Hematopoietic multipotent progenitor cell treated with erythropoietin and hydrocortisone succinate and interleukin-3 and kit ligand, for 4 days (in vitro differentiated cells): ENCODE measurements at regions not wholly inside any gene's neighbourhood (a gene's known extent, or its start where the extent isn't known, plus 50 kb on each side); places are given as distances from the start of the nearest gene placed in this dataset.
"Not testable (repeated sequence)": the region's sequence is repeated elsewhere in the genome, so short reads cannot be mapped to it uniquely, and the experiment has no call there.

Experiments used
- DNase-seq: peaks from one replicate; pipeline ENCODE4 v3.0.0-alpha.2; 2015

DNA sequence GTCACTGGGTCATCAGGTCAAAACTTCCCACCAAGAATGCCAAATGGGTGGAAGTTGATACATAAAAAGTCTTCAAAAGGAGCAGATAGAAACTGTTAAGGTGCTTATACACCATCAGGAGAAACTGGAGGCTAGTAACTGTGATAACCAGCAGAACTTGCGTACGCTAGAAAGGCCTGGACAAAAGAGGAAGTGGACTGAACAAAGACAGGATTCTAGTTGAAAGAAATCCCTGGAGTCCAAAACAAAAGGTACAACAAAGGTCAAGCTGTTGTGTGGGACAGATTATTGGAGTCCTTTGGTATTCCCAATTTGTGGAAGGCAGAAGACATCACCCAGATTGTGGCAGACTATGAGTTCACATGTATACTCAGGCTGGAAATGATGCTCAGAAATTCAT is 215.8 kb upstream of the PBX1 start:
- DNase-seq: no peak

DNA sequence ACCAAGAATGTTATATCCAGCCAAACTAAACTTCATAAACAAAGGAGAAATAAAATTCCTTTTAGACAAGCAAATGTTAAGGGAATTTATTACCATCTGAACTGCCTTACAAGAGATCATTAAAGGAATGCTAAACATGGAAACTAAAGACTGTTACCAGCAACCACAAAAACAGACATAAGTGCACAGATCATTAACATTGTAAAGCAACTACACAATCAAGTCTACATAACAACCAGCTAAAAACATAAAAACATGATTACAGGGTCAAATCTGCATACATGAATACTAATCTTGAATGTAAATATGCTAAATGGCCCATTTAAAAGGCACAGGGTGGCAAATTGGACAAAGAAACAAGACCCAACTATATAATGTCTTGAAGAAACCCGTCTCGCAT is 211.0 kb upstream of the PBX1 start:
- DNase-seq: no peak

DNA sequence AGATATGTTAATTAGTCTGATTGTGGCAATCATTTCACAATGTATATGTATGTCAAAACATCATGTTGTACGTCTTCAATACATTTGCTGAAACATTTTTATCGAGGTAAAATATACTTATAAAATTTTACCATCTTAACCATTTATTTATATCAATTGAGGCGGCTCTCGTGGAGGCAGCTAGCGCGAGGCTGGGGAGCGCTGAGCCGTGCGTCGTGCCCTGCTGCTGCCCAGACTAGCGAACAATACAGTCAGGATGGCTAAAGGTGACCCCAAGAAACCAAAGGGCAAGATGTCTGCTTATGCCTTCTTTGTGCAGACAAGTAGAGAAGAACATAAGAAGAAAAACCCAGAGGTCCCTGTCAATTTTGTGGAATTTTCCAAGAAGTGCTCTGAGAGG is 202.5 kb upstream of the PBX1 start:
- no peak for DNase-seq

DNA sequence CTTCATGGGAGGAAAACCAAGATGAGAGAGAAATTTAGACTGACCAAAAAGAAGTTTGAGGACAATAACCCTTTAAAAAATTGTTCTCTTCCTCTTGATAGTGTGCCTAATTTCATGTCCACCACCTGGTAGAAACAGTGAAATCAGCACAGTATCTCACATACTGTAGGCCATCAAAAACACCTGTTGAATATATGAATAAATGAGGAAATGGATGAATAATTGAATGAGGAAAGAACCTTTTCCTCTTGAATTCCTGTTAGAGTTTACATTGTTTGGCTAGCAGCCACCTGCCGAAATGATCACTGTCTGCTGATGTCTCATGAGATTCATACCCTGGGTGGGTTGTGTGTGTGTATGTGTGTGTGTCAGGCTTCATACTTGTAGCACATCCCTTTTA is 198.7 kb upstream of the PBX1 start:
- DNase-seq: no peak

DNA sequence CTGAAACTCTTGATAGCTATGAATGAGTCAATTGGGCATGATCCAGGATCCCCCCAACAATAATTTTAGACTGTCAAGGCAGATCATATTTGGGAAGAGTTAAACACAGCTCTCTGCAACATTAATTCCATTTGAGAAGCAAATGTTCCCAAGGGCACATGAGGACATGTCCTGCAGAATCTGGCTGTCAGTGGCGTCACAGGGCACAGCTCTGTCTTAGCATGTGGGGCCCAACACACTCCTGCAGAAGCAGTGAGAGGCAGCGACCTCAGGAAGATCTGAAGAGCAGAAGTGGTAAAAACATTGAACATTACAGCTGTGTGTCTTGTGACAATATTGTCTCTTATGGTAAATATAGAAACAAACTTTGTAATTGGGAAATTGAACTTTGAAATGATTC is 197.1 kb upstream of the PBX1 start:
- DNase-seq: no peak

DNA sequence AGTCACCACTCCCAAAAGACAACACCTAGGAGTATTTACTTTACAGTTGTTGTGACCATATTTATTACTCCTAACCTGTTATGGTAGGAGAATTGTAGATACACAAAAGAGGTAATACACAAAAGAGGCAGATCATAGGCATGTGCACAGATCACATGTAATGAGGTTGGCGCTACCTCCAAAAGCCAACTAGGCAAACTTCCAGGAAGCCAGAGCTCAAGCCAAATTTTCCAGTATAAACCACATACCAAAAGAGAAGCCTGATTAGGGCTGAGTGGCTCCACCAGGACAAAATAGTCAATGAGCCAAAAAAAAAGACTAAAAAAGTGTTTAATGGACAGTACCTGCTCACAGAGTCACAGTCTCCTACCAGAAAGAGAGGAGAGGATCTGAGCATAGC is 195.0 kb upstream of the PBX1 start:
- DNase-seq: no peak

DNA sequence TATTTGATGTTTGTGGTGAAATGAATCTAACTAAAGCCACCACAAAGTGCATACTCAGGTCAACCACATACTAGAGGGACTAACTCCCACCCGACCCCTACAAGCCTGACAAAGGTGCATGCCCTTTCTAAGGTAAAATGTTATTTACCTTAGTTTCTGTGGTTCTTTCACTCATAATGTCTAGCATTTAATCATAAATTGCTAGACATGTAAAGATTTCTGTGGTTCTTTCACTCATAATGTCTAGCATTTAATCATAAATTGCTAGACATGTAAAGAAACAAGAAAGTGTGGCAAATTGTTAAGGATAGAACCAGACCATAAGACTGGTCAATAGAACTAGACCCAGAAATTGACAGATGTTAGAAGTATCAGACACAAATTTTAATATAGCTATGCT is 193.0 kb upstream of the PBX1 start:
- no peak for DNase-seq

DNA sequence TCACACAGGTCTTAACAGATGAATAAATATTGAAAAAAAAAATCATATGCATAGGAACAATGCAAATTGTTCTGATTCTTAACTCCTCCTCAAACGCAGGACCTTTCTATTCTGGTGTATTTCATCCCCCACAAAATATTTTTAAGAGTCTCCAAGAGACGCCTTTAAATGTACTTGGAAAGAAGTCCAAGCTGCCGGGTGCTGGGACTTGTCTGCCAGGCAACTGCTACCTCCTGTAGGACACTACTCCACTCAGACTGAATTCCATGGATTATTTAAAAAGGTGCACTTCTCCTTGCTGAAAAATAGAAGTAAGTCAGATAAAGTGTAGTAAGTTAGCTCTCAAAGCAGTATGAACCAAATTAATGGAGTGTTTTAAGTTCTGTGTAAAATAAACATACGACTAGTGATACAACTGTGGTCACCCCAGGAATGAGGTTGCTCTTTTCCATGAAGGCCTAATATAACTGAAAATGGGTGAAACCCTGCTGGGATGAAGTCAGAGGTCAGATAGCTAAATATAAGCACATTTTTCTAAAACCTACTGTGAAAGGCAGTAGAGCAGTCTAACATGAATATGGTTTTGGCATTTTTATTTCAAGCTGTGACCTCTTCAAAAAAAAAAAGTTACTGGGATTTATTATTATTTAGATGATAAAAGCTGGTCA is 189.2 kb upstream of the PBX1 start:
- no peak for DNase-seq

DNA sequence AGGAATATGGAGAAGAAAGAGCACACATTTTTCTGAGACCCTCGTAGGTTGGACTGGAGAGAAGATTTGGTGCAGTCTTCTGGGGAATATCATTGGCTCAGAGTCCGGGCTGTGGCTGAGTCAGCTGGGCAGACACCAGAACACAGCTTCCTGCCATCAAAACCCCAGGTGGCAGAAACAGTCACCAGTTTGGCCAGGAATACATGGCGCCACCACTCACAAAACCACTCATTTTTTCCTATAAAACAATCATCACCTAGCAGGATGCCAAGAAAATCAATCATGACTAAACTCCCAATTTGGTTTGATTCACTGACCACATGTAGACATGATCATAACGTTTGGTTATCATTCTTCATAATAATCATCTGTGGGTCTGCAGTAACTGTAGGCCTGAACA is 178.1 kb upstream of the PBX1 start:
- DNase-seq: no peak

DNA sequence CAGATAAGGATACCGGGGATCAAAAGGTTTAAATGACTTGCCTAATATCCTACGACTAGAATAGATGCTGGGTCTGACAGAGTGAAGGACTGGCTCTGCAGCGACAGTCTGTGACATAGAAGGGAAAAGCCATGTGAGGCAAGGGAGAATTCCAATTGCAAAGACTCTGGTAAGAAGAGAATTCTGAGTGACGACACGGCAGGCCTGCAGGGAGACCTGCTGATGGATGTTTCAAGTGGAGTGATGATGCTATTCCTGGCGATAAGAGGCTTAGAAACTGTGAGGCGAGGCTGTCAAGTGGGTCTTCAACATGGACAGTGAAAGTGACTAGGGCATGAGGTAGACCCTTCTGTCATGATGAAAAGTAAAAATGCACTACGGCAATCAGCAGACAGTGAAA is 176.6 kb upstream of the PBX1 start:
- no peak for DNase-seq

DNA sequence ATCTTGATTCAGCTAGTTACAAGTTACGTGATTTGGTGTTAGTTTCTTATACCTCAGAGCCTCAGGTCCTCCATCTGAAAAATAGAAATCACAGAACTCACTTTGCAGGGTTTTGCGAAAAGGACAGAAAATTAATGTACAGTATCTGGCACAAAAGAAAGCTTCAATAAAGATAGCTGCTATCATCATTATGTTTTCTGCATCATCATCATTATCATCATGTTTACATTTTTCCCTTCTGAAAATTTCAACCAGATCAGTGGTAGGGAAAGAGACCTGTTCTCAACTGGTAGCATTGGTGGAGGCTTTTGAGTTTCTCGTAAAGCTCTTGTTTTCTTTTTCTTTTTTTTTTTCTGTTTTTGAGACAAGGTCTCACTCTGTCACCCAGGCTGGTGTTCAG is 174.7 kb upstream of the PBX1 start:
- DNase-seq: no peak

DNA sequence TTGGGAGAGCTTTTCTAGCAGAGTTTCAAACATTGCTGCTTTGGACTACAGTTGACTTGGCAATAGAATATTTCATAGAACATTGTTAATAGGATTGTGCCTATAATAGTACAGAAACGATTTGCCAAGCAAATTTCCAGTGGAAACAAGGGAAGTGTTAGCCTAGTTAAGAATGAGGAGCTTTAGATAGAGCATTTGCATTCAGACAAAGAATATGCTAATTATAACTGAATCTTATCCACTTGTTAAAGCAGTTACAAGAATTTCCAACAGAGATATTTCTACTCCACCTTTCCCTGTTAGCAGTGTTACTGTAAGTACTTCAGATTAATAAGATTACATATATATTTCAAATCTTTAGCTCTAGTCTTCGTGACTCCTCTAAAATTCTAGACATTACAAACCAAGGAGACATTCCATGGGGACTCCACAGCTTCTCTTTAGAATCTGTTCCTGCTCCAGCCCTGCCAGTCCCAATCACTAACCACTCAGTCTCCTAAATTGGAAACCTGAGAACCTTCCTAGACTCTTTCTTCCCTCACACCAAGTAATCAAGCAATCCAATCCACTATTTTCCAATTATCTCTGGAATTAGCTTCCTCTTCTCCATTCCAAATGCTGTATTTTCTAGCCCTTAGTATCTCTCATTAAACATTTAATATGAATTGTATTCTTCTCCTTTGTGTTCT is 141.8 kb upstream of the PBX1 start:
- no peak for DNase-seq

DNA sequence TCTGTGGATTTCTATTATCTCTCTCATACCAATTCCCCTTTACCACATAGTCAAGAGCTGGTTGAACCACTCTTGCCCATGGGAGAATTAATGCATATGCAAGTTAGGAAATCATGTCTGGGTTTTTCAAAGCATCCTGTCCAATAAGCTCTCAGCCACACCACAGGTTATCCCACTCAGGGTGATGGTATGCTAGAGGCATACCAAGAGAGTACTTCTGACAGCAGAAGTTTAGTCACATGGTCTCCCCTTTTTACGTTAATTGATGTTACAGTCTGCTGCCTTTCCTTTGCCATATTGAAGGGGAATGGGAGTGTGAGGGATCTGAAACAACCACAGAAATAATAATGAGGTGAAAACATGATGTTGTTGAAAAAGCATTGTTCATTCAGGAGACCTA is 135.8 kb upstream of the PBX1 start:
- no peak for DNase-seq

DNA sequence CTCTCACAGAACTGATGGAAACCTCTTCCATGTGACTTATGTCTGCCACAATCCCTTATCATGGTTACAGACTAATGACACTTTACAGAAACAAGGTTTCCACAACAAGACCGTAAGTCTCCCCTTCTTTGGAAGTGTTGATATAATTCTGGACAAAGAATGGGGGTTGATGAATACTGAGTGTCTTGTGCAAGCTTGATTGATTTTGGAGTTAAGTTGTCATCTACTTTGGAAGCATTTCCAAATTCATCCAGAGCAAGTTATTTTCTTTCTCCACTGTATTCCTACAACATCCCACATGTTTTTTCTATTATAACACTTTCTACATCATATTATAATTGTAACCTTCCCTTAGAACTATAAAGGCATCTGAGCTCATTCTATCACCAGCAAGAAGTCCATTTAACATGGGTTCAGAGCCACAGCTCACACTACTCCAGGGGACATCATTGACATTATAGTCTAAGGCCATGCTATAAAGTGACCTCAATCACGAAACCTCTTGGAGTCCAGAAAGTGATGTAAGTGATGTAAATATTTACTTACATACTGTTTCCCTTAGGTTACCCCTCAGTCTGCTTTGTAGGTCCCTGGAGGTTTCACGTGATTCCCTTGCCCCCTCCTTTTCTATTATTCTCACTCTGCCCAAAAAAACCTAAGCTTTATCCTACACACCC is 125.7 kb upstream of the PBX1 start:
- no peak for DNase-seq

DNA sequence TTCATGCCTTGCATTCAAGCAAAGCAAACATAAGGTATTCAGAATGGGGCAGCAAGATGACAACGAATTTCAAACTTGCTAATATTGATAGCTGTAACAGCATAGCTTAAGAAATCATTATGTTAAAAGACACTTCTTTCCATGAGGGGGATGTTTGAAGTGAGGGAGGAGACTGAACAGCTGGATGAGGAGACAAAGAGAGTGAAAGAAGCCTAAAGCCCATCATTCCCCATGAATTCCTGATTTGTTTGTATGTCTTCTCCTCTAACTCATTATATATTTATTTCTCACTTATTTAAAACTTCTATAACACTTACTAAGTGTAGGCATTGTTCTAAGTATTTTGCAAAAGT is 125.2 kb upstream of the PBX1 start:
- no peak for DNase-seq

DNA sequence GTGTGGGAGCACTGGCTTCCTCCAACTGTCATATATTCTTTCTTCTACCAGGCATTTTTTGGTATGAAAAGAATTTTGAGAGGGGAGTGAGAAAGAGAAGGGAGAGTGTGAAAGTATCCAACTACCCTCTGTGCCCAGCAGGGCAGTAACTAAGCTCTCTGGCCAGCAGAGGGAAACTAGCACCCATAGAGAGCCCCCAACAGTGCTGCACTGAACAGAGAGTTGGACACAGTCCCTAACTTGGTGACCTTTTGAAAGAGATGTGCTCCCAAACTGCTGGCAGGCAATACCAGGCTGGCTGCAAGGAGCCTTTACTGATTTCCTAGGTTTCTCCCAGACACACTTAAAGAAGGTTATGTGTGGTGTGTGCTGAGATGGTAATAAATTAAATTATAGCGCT is 118.8 kb upstream of the PBX1 start:
- peak; percentile 54 for DNase-seq

DNA sequence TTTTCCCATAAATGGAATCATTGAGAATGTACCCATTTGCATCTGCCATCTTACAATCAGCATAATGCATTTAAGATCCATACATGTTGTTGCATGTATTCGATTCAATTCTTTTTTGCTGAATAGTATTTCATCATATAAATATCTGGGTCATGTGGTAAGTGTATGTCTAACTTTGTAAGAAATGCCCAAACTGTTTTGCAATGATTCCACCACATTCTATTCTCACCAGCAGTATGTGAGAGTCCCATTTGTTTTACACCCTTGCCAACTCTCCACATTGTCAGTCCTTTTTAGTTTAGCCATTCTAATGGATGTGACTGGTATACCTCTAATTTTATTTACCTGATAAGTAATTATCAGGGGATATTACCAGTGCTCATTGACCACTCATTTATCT is 115.8 kb upstream of the PBX1 start:
- DNase-seq: no peak

DNA sequence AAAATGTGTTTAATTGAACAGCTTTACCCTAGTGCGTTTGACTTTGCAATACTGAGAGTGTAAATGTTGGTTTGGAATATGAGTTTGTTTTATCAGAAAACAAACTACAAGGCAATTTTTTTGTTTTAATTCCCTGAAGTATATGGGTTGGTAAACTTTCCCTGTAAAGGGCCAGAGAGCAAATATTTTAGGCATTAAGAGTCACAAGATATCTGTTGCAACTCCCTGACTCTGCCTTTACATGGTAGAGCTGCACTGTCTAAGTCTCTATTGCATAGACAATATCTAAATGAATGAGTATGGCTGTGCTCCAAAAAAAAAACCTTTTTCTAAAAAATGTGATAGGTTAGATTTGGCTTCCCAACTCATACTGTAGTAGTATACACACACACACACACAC is 115.1 kb upstream of the PBX1 start:
- no peak for DNase-seq

DNA sequence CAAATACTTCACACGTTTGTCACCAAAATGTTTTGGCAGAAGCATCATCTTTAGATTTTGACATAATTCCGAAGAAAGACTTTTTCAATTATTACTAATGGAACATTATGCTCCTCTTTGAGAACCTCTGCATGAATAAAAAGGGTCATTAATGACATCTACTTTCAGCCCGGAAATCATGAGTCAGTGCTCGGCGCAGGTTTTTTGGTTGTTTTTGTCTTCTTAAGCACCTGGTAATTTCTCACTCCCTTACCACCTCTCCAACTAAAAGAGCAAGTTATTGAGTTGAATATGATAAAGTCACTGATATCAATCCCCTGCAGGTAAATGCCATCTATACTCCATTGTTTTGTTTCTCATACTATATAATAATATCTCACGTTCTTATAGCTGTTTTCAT is 113.0 kb upstream of the PBX1 start:
- DNase-seq: no peak

DNA sequence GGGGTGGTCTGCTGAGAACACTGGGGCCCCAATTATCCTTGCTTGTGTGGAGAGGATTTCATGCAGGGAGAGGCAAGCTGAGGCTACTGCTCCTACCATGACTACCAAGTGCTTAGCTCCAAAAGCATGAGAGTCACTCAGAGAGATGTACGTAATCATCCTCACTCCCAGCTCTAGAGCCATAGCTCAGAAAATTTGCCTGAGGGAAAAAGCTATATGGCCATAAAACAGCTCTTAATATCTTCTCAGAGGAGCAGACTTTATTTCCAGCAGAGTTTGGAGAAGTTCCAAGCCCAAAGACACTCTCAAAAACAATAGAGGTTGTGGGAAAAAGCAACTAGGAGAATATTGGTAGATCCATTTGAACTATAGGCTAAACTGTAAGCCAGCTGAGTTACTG is 106.4 kb upstream of the PBX1 start:
- DNase-seq: no peak

DNA sequence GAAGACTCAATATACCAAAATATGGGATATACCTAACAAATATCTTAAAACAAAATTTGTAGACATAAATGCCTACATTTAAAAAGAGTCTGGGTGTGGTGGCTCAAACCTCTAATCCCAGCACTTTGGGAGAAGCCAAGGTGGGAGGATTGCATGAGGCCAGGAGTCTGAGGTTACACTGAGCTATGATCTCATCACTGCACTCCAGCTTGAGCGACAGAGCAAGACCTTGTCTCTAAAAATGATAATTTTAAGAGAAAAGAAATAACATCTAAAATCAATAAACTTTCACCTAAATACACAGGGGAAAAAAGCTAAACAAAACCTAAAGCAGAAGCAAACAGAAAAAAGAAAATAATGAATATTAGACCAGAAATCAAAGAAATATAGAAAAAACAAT is 102.7 kb upstream of the PBX1 start:
- DNase-seq: no peak

DNA sequence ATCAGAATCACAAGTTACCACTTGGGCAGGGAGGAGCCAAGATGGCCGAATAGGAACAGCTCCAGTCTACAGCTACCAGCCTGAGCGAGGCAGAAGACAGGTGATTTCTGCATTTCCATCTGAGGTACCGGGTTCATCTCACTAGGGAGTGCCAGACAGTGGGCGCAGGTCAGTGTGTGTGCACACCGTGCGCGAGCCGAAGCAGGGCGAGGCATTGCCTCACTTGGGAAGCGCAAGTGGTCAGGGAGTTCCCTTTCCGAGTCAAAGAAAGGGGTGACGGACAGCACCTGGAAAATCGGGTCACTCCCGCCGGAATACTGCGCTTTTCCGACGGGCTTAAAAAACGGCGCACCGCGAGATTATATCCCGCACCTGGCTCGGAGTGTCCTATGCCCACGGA is 99.8 kb upstream of the PBX1 start:
- DNase-seq: not testable (repeated sequence)

DNA sequence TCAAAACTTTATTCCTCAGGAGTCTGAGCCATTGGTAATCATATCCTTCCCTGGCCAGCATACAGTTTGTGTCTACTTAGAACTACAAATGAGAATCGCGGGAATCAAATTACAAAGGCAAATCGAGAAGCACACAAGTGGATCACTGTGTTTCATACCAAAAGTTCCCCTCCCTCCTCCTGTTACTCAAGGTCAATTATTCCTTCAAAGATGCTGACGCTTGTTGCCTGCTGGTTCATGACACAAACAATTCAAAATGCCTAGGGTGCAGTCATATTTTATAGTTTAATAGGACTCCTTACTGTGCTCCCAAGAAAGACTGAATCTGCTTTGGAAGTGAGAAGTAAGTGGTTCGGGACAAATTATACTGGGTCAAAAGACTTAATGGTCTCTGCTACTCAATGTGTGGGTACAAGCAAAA is 93.0 kb upstream of the PBX1 start:
- DNase-seq: no peak

DNA sequence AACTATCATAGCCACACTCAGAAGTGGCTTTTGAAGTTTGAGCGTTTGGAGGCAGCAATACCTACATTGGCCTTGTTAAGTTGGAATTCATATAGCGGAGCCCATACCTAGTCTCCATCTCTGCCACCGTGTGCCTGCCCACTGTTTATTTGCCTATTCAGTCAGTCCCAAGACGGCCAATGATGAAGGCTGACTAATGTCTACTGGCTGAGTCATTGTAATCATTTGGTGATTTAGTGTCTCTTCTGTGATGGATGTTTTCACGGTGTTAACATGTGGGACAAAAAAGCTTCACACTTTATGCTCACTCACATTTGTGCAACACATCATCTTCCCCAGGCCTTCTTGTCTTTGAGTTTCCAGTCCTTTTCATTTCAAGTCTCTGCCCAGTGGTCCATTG is 92.6 kb upstream of the PBX1 start:
- no peak for DNase-seq

DNA sequence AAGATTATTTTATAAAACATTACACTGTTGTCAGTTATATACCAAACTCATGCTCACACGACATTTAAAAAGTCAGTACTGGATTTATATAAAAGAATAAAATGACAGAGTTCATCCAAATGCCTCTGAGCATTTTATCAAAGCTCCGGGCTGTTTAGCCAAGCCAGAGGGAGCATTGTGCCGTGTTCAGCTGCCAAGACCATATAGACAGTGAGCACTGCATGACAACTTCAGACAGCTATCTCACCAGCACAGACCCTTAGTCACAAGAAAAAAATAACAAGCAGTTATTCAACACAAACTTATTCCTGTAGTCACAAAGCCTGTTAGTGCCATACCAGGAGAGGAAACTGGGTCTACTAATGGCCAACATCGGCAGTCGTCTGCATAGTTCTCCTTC is 88.0 kb upstream of the PBX1 start:
- DNase-seq: no peak
